ENCODE measurements at regions not wholly inside any gene's neighbourhood (a gene's known extent, or its start where the extent isn't known, plus 50 kb on each side); places are given as distances from the start of the nearest gene placed in this dataset.

- TF ChIP-seq CTCF (IDR thresholded peaks at IDR 0.05; ENCODE audit: low read depth, low read length) = no peak
- in situ Hi-C loops (cut with HindIII; ENCODE audit: low sequenced_read_pairs) = no loop called here
- no peak for DNase-seq (ENCODE audit: low read depth, low spot score)
- H3K4me3 ChIP-seq (ENCODE audit: low read depth, low read length) = no peak overlapping the region
Observed at GRCh38 chr13:73508841-73509240, 450.0 kb downstream of the KLF5 start.

- TF ChIP-seq CTCF (IDR thresholded peaks at IDR 0.05; ENCODE audit: low read depth, low read length) = no peak
- no peak overlapping the region for H3K4me3 ChIP-seq (ENCODE audit: low read depth, low read length)
- no peak for DNase-seq (ENCODE audit: low read depth, low spot score)
- in situ Hi-C loops (cut with HindIII; ENCODE audit: low sequenced_read_pairs) = no loop called here
Observed at GRCh38 chr13:73505376-73505890, 446.6 kb downstream of the KLF5 start.

- H3K4me3 ChIP-seq (ENCODE audit: low read depth, low read length) = no peak overlapping the region
- in situ Hi-C loops (cut with HindIII; ENCODE audit: low sequenced_read_pairs) = no loop called here
- no peak for TF ChIP-seq CTCF (IDR thresholded peaks at IDR 0.05; ENCODE audit: low read depth, low read length)
- DNase-seq (ENCODE audit: low read depth, low spot score) = no peak
Observed at GRCh38 chr13:73499695-73500094, 440.9 kb downstream of the KLF5 start.

GRCh38 chr13:73497430-73497829 is 438.6 kb downstream of the KLF5 start:
- H3K4me3 ChIP-seq (ENCODE audit: low read depth, low read length) = no peak overlapping the region
- in situ Hi-C loops (cut with HindIII; ENCODE audit: low sequenced_read_pairs) = no loop called here
- TF ChIP-seq CTCF (IDR thresholded peaks at IDR 0.05; ENCODE audit: low read depth, low read length) = no peak
- DNase-seq (ENCODE audit: low read depth, low spot score) = no peak

GRCh38 chr13:73496711-73497110 is 437.9 kb downstream of the KLF5 start:
- H3K4me3 ChIP-seq (ENCODE audit: low read depth, low read length) = no peak overlapping the region
- DNase-seq (ENCODE audit: low read depth, low spot score) = no peak
- in situ Hi-C loops (cut with HindIII; ENCODE audit: low sequenced_read_pairs) = no loop called here
- no peak for TF ChIP-seq CTCF (IDR thresholded peaks at IDR 0.05; ENCODE audit: low read depth, low read length)

- H3K4me3 ChIP-seq (ENCODE audit: low read depth, low read length) = no peak overlapping the region
- TF ChIP-seq CTCF (IDR thresholded peaks at IDR 0.05; ENCODE audit: low read depth, low read length) = no peak
- in situ Hi-C loops (cut with HindIII; ENCODE audit: low sequenced_read_pairs) = no loop called here
- peak; percentile 20 for DNase-seq (ENCODE audit: low read depth, low spot score)
Observed at GRCh38 chr13:73492811-73493210, 434.0 kb downstream of the KLF5 start.

- TF ChIP-seq CTCF (IDR thresholded peaks at IDR 0.05; ENCODE audit: low read depth, low read length) = no peak
- H3K4me3 ChIP-seq (ENCODE audit: low read depth, low read length) = no peak overlapping the region
- no peak for DNase-seq (ENCODE audit: low read depth, low spot score)
- in situ Hi-C loops (cut with HindIII; ENCODE audit: low sequenced_read_pairs) = no loop called here
Observed at GRCh38 chr13:73482556-73482955, 423.8 kb downstream of the KLF5 start.
